Stomach (tissue), 8 donors: ENCODE measurements at regions not wholly inside any gene's neighbourhood (a gene's known extent, or its start where the extent isn't known, plus 50 kb on each side); places are given as distances from the start of the nearest gene placed in this dataset.
A peak's percentile ranks its signal among the peaks of the same experiment; 100 is the strongest.

ENCODE experiments used
- DNase-seq, 2 donors: peaks; one replicate each; pipeline versions ENCODE4 v3.0.0 to v3.0.0-alpha.2; 2013 to 2019
- H3K27ac ChIP-seq, 5 donors: fragments of 200-600 bp in 4 of 5; sonication (generic) in 4 of 5; one replicate each; pipeline ENCODE4 v1.5.1; 2013 to 2019; ENCODE audit warnings: mild to moderate bottlenecking in 1 of 5, moderate library complexity in 1 of 5
- H3K27me3 ChIP-seq, 3 donors: fragments of 200-600 bp; sonication (generic); one replicate each; pipeline ENCODE4 v1.5.1; 2017 to 2019; ENCODE audit warnings: mixed run types in 1 of 3
- H3K36me3 ChIP-seq, 4 donors: fragments of 200-600 bp; sonication (generic); 1 replicate in 3 of 4; 2 replicates in 1 of 4; pipeline ENCODE4 v1.5.1; 2016 to 2019
- H3K4me1 ChIP-seq, 4 donors: fragments of 200-600 bp; sonication (generic); one replicate each; pipeline ENCODE4 v1.5.1; 2016 to 2019
- H3K4me3 ChIP-seq, 4 donors: fragments of 200-600 bp; sonication (generic) in 3 of 4; one replicate each; pipeline ENCODE4 v1.5.1; 2016 to 2019; ENCODE audit warnings: mild to moderate bottlenecking in 1 of 4
- H3K9me3 ChIP-seq, 4 donors: fragments of 200-600 bp; sonication (generic); one replicate each; pipeline ENCODE4 v1.5.1; 2016 to 2019
- EP300 ChIP-seq: sonication (generic); formaldehyde crosslinking; IDR thresholded peaks from one replicate; pipeline ENCODE4 v1.6.1; 2017; ENCODE audit warnings: antibody characterized with exemption
- POLR2A ChIP-seq, 4 donors: fragments of 450-650 bp; IDR thresholded peaks; one replicate each; pipeline ENCODE4 v1.6.1; 2016; ENCODE audit warnings: antibody characterized with exemption in 4 of 4, control low read depth in 2 of 4, mild to moderate bottlenecking in 1 of 4, moderate library complexity in 1 of 4
- POLR2AphosphoS5 ChIP-seq, 3 donors: sonication (generic); formaldehyde crosslinking; IDR thresholded peaks; one replicate each; pipeline ENCODE4 v1.6.1; 2016; ENCODE audit warnings: antibody characterized with exemption in 3 of 3
- WGBS, 5 donors: extraction: QIAGEN DNeasy Blood & Tissue Kit in 3 of 5; methylation state at CpG; one replicate each; pipeline versions ENCODE4 v1.1.5 to v1.1.7; 2013 to 2018; 5-methylcytosine and 5-hydroxymethylcytosine counted together
- intact Hi-C: fragments of 100-400 bp; cut with DNase I; formaldehyde crosslinking; loops from one replicate; pipeline ENCODE4 v1.15.1; 2023; ENCODE audit warnings: low total_unique reads
- TF ChIP-seq, protein P1 (sequence below), 7 experiments: fragments of 450-650 bp in 4 of 7; fragments of 200-600 bp in 3 of 7; sonication (generic) in 3 of 7; IDR thresholded peaks; one replicate each; pipeline ENCODE4 v1.5.1; 2016 to 2019; ENCODE audit warnings: antibody characterized with exemption in 7 of 7, control low read depth in 2 of 7, mild to moderate bottlenecking in 1 of 7
- donor health status: healthy with polysubstance abuse.
- donor health status: Bipolar disorder and iron deficiency.
- donor health status: healthy.

DNA sequence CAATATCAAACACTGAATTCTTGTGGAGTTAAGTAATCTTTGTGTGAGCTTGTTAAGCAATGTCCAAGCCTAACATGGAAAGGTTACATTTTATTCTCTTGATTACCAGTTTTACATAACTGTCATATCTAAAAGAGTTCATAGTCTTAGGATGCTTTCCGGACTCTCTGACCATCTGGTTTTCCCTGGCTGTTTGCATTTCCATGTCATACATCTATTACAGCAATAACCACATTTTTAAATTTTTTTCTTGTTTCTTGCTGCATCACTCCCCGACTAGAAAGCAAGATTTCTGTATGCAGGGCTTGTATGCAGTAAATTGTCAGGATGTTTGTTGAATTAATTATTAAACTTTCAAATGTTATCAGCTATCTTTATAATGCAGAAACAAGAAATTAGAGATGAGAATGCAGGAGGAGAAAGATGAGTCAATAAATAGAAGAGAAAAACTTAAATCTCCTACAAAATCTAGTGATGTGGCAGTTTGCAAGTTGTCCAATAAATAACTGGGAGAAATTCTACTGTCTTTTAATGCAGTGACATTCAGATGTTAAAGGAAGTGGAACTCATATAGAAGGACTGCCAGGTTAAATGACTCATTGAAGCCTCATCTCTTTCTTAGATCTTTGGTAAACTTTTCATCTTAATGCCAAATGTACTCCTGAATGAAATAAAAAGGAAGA, 179.6 kb upstream of the SGCD start:
- Histone ChIP-seq H3K4me3 (no peak overlapping the region), H3K9me3 (peaks cover 0 to 12% (median 11%) of the 10 kb centered on the region in 4 donors), H3K27ac (no peak overlapping the region), H3K4me1 (no peaks in the 10 kb centered on the region), H3K27me3 (no peaks in the 10 kb centered on the region), H3K36me3 (no peaks in the 10 kb centered on the region)
- peak in 1 of 2 donors; percentile 12 for DNase-seq
- TF ChIP-seq POLR2A (IDR thresholded peaks at IDR 0.05), result no peak
- no peak for TF ChIP-seq POLR2AphosphoS5 (IDR thresholded peaks at IDR 0.05)
- intact Hi-C loops, result no loop called here
- 42 to 56% (median 53%) methylated on average over 2 of the region's 2 CpGs for WGBS, 5 donors

DNA sequence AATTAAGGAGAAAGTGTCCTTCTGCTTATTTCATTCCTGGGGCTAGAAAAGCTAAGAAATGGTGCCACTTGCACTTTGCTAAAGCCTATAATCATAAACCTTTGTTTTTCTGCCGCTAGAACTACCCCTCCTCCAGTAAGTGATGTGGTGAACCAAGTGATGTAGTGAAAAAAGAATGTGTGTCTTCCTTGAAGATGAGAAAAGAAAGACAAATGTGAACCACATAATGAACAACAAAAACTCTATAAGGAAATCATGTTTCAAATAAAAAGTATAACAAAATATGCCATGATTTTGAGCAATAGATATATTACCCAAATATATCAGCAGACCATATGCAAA, 179.0 kb upstream of the SGCD start:
- Histone ChIP-seq H3K4me1 (no peaks in the 10 kb centered on the region), H3K27ac (no peak overlapping the region), H3K27me3 (no peaks in the 10 kb centered on the region), H3K4me3 (no peak overlapping the region), H3K36me3 (no peaks in the 10 kb centered on the region), H3K9me3 (peaks cover 0 to 6% (median 6%) of the 10 kb centered on the region in 4 donors)
- WGBS, 5 donors, result 48 to 78% (median 64%) methylated on average over 1 of the region's 1 CpG
- TF ChIP-seq, protein P1, sequence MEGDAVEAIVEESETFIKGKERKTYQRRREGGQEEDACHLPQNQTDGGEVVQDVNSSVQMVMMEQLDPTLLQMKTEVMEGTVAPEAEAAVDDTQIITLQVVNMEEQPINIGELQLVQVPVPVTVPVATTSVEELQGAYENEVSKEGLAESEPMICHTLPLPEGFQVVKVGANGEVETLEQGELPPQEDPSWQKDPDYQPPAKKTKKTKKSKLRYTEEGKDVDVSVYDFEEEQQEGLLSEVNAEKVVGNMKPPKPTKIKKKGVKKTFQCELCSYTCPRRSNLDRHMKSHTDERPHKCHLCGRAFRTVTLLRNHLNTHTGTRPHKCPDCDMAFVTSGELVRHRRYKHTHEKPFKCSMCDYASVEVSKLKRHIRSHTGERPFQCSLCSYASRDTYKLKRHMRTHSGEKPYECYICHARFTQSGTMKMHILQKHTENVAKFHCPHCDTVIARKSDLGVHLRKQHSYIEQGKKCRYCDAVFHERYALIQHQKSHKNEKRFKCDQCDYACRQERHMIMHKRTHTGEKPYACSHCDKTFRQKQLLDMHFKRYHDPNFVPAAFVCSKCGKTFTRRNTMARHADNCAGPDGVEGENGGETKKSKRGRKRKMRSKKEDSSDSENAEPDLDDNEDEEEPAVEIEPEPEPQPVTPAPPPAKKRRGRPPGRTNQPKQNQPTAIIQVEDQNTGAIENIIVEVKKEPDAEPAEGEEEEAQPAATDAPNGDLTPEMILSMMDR (IDR thresholded peaks at IDR 0.05), result no peak
- no peak for TF ChIP-seq EP300
- TF ChIP-seq POLR2AphosphoS5 (IDR thresholded peaks at IDR 0.05), result no peak
- TF ChIP-seq POLR2A (IDR thresholded peaks at IDR 0.05), result no peak
- intact Hi-C loops, result no loop called here
- no peak for DNase-seq

DNA sequence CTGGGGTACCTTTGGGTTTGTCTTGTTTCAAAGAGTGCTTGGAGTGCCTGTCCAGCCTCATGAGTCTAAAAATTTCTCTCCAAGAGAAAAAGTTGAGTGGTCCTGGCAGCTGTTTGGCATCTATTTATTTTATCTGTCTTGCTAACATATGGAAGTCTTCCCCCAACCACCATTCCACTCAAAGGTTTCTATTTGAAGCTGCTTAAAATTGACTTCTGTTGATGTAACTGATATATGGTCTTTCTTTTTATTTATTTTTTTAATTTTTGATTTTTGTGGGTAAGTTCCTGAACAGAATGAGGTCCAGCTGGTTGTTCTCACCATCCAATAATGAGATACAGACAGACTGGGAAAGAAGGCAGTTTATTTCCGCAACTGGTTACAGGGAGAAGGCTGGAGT, 178.7 kb upstream of the SGCD start:
- H3K9me3 ChIP-seq, result peaks cover 0 to 3% (median 2%) of the 10 kb centered on the region in 4 donors
- TF ChIP-seq POLR2A (IDR thresholded peaks at IDR 0.05), result no peak
- no peak for TF ChIP-seq POLR2AphosphoS5 (IDR thresholded peaks at IDR 0.05)
- TF ChIP-seq EP300, result no peak
- TF ChIP-seq, protein P1 (IDR thresholded peaks at IDR 0.05), result no peak
- DNase-seq, result peak in 1 of 2 donors; percentile 18
- intact Hi-C loops, result no loop called here
- no peaks in the 10 kb centered on the region for H3K36me3 ChIP-seq
- H3K27ac ChIP-seq, result no peak overlapping the region
- no peaks in the 10 kb centered on the region for H3K4me1 ChIP-seq
- WGBS, 5 donors, result 65 to 87% (median 78%) methylated on average over 1 of the region's 1 CpG
- H3K27me3 ChIP-seq, result no peaks in the 10 kb centered on the region
- H3K4me3 ChIP-seq, result no peak overlapping the region

DNA sequence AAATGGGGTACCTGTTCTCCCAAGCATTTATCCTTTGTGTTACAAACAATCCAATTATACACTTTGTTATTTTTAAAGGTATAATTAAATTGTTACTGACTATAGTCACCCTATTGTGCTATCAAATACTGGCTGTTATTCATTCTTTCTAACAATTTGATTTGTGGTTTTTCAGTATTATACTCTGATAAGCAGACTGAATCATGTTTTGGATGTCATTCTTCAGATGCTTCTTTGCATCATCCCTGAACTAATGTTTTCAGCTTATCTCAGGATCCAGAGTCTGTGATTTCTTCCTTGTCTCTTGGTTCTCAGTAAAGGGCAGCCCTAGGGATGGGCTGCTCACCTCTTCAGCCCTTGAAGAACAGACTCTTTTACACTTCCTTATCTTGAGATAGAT, 177.8 kb upstream of the SGCD start:
- no peaks in the 10 kb centered on the region for H3K27me3 ChIP-seq
- no peak overlapping the region for H3K27ac ChIP-seq
- no peak overlapping the region for H3K4me3 ChIP-seq
- H3K36me3 ChIP-seq, result no peaks in the 10 kb centered on the region
- TF ChIP-seq, protein P1 (IDR thresholded peaks at IDR 0.05), result no peak
- TF ChIP-seq POLR2AphosphoS5 (IDR thresholded peaks at IDR 0.05), result no peak
- no peak for TF ChIP-seq EP300
- TF ChIP-seq POLR2A (IDR thresholded peaks at IDR 0.05), result no peak
- intact Hi-C loops, result no loop called here
- H3K4me1 ChIP-seq, result no peaks in the 10 kb centered on the region
- H3K9me3 ChIP-seq, result no peaks in the 10 kb centered on the region
- no peak for DNase-seq

DNA sequence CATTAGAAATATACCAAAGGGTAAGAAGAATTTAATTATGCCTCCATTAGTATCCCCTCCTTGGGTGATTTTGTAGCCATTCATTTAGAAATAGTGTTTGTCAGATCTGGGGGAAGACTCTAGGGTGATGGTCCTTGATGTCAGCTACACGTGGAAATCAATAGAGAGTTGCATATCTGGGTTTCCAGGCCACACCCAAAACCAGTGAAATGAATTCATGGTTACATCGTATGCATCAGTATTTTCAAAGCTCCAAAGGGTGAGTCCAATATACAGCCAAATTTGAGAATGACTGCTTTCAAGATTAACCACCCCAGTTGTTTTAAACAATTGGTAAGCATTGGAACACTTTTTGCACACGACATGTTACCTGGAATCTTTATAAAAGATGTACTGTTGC, 173.4 kb upstream of the SGCD start:
- H3K9me3 ChIP-seq, result no peaks in the 10 kb centered on the region
- no peak overlapping the region for H3K27ac ChIP-seq
- no peaks in the 10 kb centered on the region for H3K27me3 ChIP-seq
- intact Hi-C loops, result no loop called here
- TF ChIP-seq, protein P1 (IDR thresholded peaks at IDR 0.05), result no peak
- no peak for TF ChIP-seq EP300
- no peak for DNase-seq
- H3K36me3 ChIP-seq, result no peaks in the 10 kb centered on the region
- 42 to 59% (median 54%) methylated on average over 3 of the region's 3 CpGs for WGBS, 5 donors
- no peaks in the 10 kb centered on the region for H3K4me1 ChIP-seq
- H3K4me3 ChIP-seq, result no peak overlapping the region
